IMR-90 (cell line): ENCODE measurements at regions not wholly inside any gene's neighbourhood (a gene's known extent, or its start where the extent isn't known, plus 50 kb on each side); places are given as distances from the start of the nearest gene placed in this dataset.

Source experiments
- ATAC-seq: fragments of 200-7000 bp; cut with Tn5 transposase; 2 replicates; pipeline ENCODE4 v1.9.1; 2020; ENCODE audit warnings: low read depth, mild to moderate bottlenecking, moderate library complexity
- BruUV-seq: library from RNA; stranded (reverse); fragments of 400-500 nt; replicated peaks from 2 replicates; lab custom pipeline; 2021; lab: Mats Ljungman, UMichigan
- CTCF ChIA-PET: fragments of 300-600 bp; formaldehyde crosslinking; extraction: SDS; loops from one replicate; lab custom pipeline; 2021; ENCODE audit warnings: antibody characterized with exemption; lab: Yijun Ruan, JAX
- POLR2A ChIA-PET: fragments of 300-600 bp; sonication (Branson Sonifier 250); formaldehyde crosslinking; loops from one replicate; lab custom pipeline; 2022; ENCODE audit warnings: antibody characterized with exemption; ENCODE audit not compliant: unreplicated experiment; lab: Charles Lee
- DNase-seq: peaks from one replicate; pipeline ENCODE4 v3.0.0; 2013
- H2AFZ ChIP-seq: replicated peaks from 2 replicates; pipeline ENCODE3; 2013; ENCODE audit warnings: low read length, mild to moderate bottlenecking; ENCODE audit not compliant: poor library complexity
- H2AK5ac ChIP-seq: 2 replicates; pipeline ENCODE4 v1.6.1; 2013; ENCODE audit warnings: low read depth, low read length, inconsistent platforms
- H2AK9ac ChIP-seq: replicated peaks from 2 replicates; pipeline ENCODE3; 2013; ENCODE audit warnings: mild to moderate bottlenecking, low read depth, low read length, moderate library complexity; ENCODE audit not compliant: poor library complexity
- H2BK120ac ChIP-seq: 2 replicates; pipeline ENCODE4 v1.6.1; 2013; ENCODE audit warnings: low read depth, low read length, inconsistent platforms
- H2BK15ac ChIP-seq: 3 replicates; pipeline ENCODE4 v1.6.1; 2013; ENCODE audit warnings: low read depth, low read length, inconsistent platforms
- H2BK20ac ChIP-seq: 2 replicates; pipeline ENCODE4 v1.6.1; 2013; ENCODE audit warnings: low read depth, mild to moderate bottlenecking, inconsistent platforms, low read length, moderate library complexity
- H2BK5ac ChIP-seq: 2 replicates; pipeline ENCODE4 v1.6.1; 2013; ENCODE audit warnings: mild to moderate bottlenecking, low read depth, low read length, inconsistent platforms; ENCODE audit not compliant: poor library complexity, severe bottlenecking
- H3K14ac ChIP-seq: replicated peaks from 2 replicates; pipeline ENCODE4 v1.6.1; 2013; ENCODE audit warnings: low read depth, low read length, inconsistent platforms
- H3K18ac ChIP-seq: 2 replicates; pipeline ENCODE4 v1.6.1; 2013; ENCODE audit warnings: low read depth, low read length, control low read depth
- H3K23ac ChIP-seq: 2 replicates; pipeline ENCODE4 v1.6.1; 2013; ENCODE audit warnings: low read depth, low read length, inconsistent platforms
- H3K27ac ChIP-seq: 2 replicates; pipeline ENCODE4 v1.5.1; 2013; ENCODE audit warnings: mild to moderate bottlenecking, control low read depth, low read length; ENCODE audit not compliant: insufficient read depth
- H3K27me3 ChIP-seq: 2 replicates; pipeline ENCODE4 v1.6.1; 2013; ENCODE audit warnings: low read length; ENCODE audit not compliant: control insufficient read depth, insufficient read depth
- H3K36me3 ChIP-seq: 2 replicates; pipeline ENCODE4 v1.6.1; 2013; ENCODE audit warnings: low read length, mixed read lengths; ENCODE audit not compliant: control insufficient read depth, insufficient read depth
- H3K4ac ChIP-seq: 2 replicates; pipeline ENCODE4 v1.6.1; 2013; ENCODE audit warnings: low read depth, low read length, inconsistent platforms
- H3K4me1 ChIP-seq: 2 replicates; pipeline ENCODE4 v1.6.1; 2013; ENCODE audit warnings: low read length, mixed read lengths; ENCODE audit not compliant: control insufficient read depth, insufficient read depth
- H3K4me2 ChIP-seq: 2 replicates; pipeline ENCODE4 v1.6.1; 2013; ENCODE audit warnings: low read depth, mild to moderate bottlenecking, control low read depth, low read length, moderate library complexity
- H3K4me3 ChIP-seq: 2 replicates; pipeline ENCODE4 v1.5.1; 2013; ENCODE audit warnings: low read depth, mild to moderate bottlenecking, control low read depth, low read length, moderate library complexity; ENCODE audit not compliant: insufficient read depth
- H3K56ac ChIP-seq: 2 replicates; pipeline ENCODE4 v1.6.1; 2013; ENCODE audit warnings: low read length, inconsistent platforms; ENCODE audit not compliant: insufficient read depth; ENCODE audit errors: extremely low read depth
- H3K79me1 ChIP-seq, 2 experiments: 2 replicates each; pipeline ENCODE4 v1.6.1; 2013; ENCODE audit warnings: low read length in 2 of 2, inconsistent platforms in 1 of 2, low read depth in 1 of 2
- H3K9ac ChIP-seq: 2 replicates; pipeline ENCODE4 v1.6.1; 2013; ENCODE audit warnings: low read depth, low read length, control low read depth
- H3K9me1 ChIP-seq: 2 replicates; pipeline ENCODE4 v1.6.1; 2013; ENCODE audit warnings: low read length, inconsistent platforms; ENCODE audit not compliant: insufficient read depth
- H3K9me3 ChIP-seq: 2 replicates; pipeline ENCODE4 v1.6.1; 2013; ENCODE audit warnings: low read length; ENCODE audit not compliant: control insufficient read depth, insufficient read depth
- H4K20me1 ChIP-seq: 2 replicates; pipeline ENCODE4 v1.6.1; 2013; ENCODE audit warnings: low read length, inconsistent platforms; ENCODE audit not compliant: insufficient read depth
- H4K5ac ChIP-seq: 2 replicates; pipeline ENCODE4 v1.6.1; 2013; ENCODE audit warnings: mild to moderate bottlenecking, low read depth, low read length, control low read depth
- H4K8ac ChIP-seq, 2 experiments: 2 replicates each; pipeline ENCODE4 v1.6.1; 2013; ENCODE audit warnings: low read depth in 2 of 2, low read length in 2 of 2, control low read depth in 1 of 2, inconsistent platforms in 1 of 2
- H4K91ac ChIP-seq: 2 replicates; pipeline ENCODE4 v1.6.1; 2013; ENCODE audit warnings: low read depth, low read length, inconsistent platforms; ENCODE audit not compliant: insufficient read depth
- BHLHE40 ChIP-seq: fragments of 150-350 bp; IDR thresholded peaks from 2 replicates; pipeline ENCODE4 v1.6.1; 2016; ENCODE audit warnings: mild to moderate bottlenecking, low read depth, low read length
- ELK1 ChIP-seq: fragments of 150-350 bp; IDR thresholded peaks from 2 replicates; pipeline ENCODE4 v1.6.1; 2016; ENCODE audit warnings: low read depth, mild to moderate bottlenecking, low read length, moderate library complexity, borderline replicate concordance
- FOS ChIP-seq: fragments of 150-350 bp; IDR thresholded peaks from 2 replicates; pipeline ENCODE4 v1.6.1; 2016; ENCODE audit warnings: low read depth, low read length
- MAFK ChIP-seq: IDR thresholded peaks from 2 replicates; pipeline ENCODE4 v1.6.1; 2012; ENCODE audit warnings: low read depth, low read length, improper control_type of control experiment
- MAZ ChIP-seq: IDR thresholded peaks from 2 replicates; pipeline ENCODE4 v1.6.1; 2012; ENCODE audit warnings: low read depth, mild to moderate bottlenecking, low read length, improper control_type of control experiment, moderate library complexity, borderline replicate concordance
- MXI1 ChIP-seq: IDR thresholded peaks from 2 replicates; pipeline ENCODE4 v1.6.1; 2012; ENCODE audit warnings: low read depth, mild to moderate bottlenecking, low read length, moderate library complexity, borderline replicate concordance
- NFE2L2 ChIP-seq: fragments of 150-350 bp; IDR thresholded peaks from 2 replicates; pipeline ENCODE4 v1.6.1; 2016; ENCODE audit warnings: low read depth, mild to moderate bottlenecking, low read length
- RAD21 ChIP-seq: IDR thresholded peaks from 2 replicates; pipeline ENCODE4 v1.6.1; 2012; ENCODE audit warnings: low read length, improper control_type of control experiment
- RCOR1 ChIP-seq: IDR thresholded peaks from 2 replicates; pipeline ENCODE4 v1.6.1; 2012; ENCODE audit warnings: mild to moderate bottlenecking, low read length, improper control_type of control experiment; ENCODE audit not compliant: insufficient replicate concordance
- RFX5 ChIP-seq: IDR thresholded peaks from 2 replicates; pipeline ENCODE4 v1.8.0; 2012; ENCODE audit warnings: low read depth, mild to moderate bottlenecking, low read length, moderate library complexity
- SMC3 ChIP-seq: fragments of 150-350 bp; IDR thresholded peaks from 2 replicates; pipeline ENCODE4 v1.6.1; 2016; ENCODE audit warnings: low read depth, mild to moderate bottlenecking, antibody characterized with exemption, low read length, moderate library complexity
- USF2 ChIP-seq: fragments of 150-350 bp; IDR thresholded peaks from 2 replicates; pipeline ENCODE4 v1.6.1; 2017; ENCODE audit warnings: mild to moderate bottlenecking, antibody characterized with exemption, low read length, low read depth
- dilution Hi-C: fragments of 300-500 bp; cut with HindIII; formaldehyde crosslinking; loops from one replicate; pipeline ENCODE4 v1.14.3; 2018; ENCODE audit warnings: low sequenced_read_pairs; ENCODE audit not compliant: unreplicated experiment
- in situ Hi-C: fragments of 300-500 bp; cut with MboI; formaldehyde crosslinking; loops from 3 replicates; pipeline ENCODE4 v1.14.3; 2019; ENCODE audit warnings: low sequenced_read_pairs, inconsistent platforms, mixed read lengths
- intact Hi-C: fragments of 100-400 bp; cut with micrococcal nuclease; formaldehyde crosslinking; loops from 2 replicates; pipeline ENCODE4 v1.10.0; 2022

- intact Hi-C loops = no loop called here
- no peak overlapping the region for H2AK9ac ChIP-seq
- H3K14ac ChIP-seq = no peak overlapping the region
- in situ Hi-C loops = no loop called here
- dilution Hi-C loops = no loop called here
- H2AK5ac ChIP-seq = no peak overlapping the region
- no peaks in the 10 kb centered on the region for H3K36me3 ChIP-seq
- no peak overlapping the region for H3K27ac ChIP-seq
- no peak overlapping the region for H3K56ac ChIP-seq
- H2AFZ ChIP-seq = no peak overlapping the region
- H2BK120ac ChIP-seq = no peak overlapping the region
- no peaks in the 10 kb centered on the region for H3K79me1 ChIP-seq
- no peak overlapping the region for H4K8ac ChIP-seq
- TF ChIP-seq NFE2L2 = no peak
- TF ChIP-seq RFX5 = no peak
- no peak for TF ChIP-seq FOS
- TF ChIP-seq MAFK = no peak
- no peak for TF ChIP-seq RAD21
- TF ChIP-seq BHLHE40 = no peak
- TF ChIP-seq MAZ = no peak
- no peak for TF ChIP-seq ELK1
- no peak for TF ChIP-seq MXI1
- no peak for TF ChIP-seq USF2
- TF ChIP-seq SMC3 = no peak
- no peak for TF ChIP-seq RCOR1
- H3K9me3 ChIP-seq = peaks cover 2% of the 10 kb centered on the region; the same call in 1 of the 2 replicates
- no peaks in the 10 kb centered on the region for H3K9me1 ChIP-seq
- DNase-seq = no peak
- no peak for ATAC-seq
- no TSS peak for BruUV-seq
- no peaks in the 10 kb centered on the region for H3K4me1 ChIP-seq
- no peak overlapping the region for H3K18ac ChIP-seq
- H4K91ac ChIP-seq = no peak overlapping the region
- ChIA-PET CTCF (no interaction called here), POLR2A (no interaction called here)
- no peak overlapping the region for H2BK20ac ChIP-seq
- H4K5ac ChIP-seq = no peak overlapping the region
- no peak overlapping the region for H2BK15ac ChIP-seq
- H3K9ac ChIP-seq = no peak overlapping the region
- H3K4me2 ChIP-seq = no peak overlapping the region
- H3K4ac ChIP-seq = no peak overlapping the region
- H3K23ac ChIP-seq = no peak overlapping the region
- no peak overlapping the region for H3K4me3 ChIP-seq
- H3K27me3 ChIP-seq = no peaks in the 10 kb centered on the region
- no peak overlapping the region for H2BK5ac ChIP-seq
- no peaks in the 10 kb centered on the region for H4K20me1 ChIP-seq
Observed at GRCh38 chr14:39755269-39755878, 323.1 kb upstream of the FBXO33 start.
